ENCODE measurements at regions not wholly inside any gene's neighbourhood (a gene's known extent, or its start where the extent isn't known, plus 50 kb on each side); places are given as distances from the start of the nearest gene placed in this dataset.

GRCh38 chr6:143621876-143622605 is 55.7 kb upstream of the PHACTR2 start:
- no peak for DNase-seq

GRCh38 chr6:143621159-143621873 is 56.4 kb upstream of the PHACTR2 start:
- DNase-seq, result no peak

- no peak for DNase-seq
Measured at GRCh38 chr6:143620447-143620846, 57.3 kb upstream of the PHACTR2 start.

- no peak for DNase-seq
Measured at GRCh38 chr6:143619824-143620401, 57.9 kb upstream of the PHACTR2 start.

GRCh38 chr6:143616741-143617140 is 61.0 kb upstream of the PHACTR2 start:
- no peak for DNase-seq

- no peak for DNase-seq
Measured at GRCh38 chr6:143615785-143616184, 62.0 kb upstream of the PHACTR2 start.

- DNase-seq, result no peak
Measured at GRCh38 chr6:143614235-143614634, 63.5 kb upstream of the PHACTR2 start.

- DNase-seq, result no peak
Measured at GRCh38 chr6:143613749-143614148, 64.0 kb upstream of the PHACTR2 start.

- DNase-seq, result no peak
Measured at GRCh38 chr6:143612186-143612585, 65.6 kb upstream of the PHACTR2 start.

GRCh38 chr6:143611580-143611979 is 66.2 kb upstream of the PHACTR2 start:
- no peak for DNase-seq

- DNase-seq, result no peak
Measured at GRCh38 chr6:143609972-143610371, 67.8 kb upstream of the PHACTR2 start.

- DNase-seq, result no peak
Measured at GRCh38 chr6:143609501-143609900, 68.3 kb upstream of the PHACTR2 start.

- no peak for DNase-seq
Measured at GRCh38 chr6:143608906-143609305, 68.9 kb upstream of the PHACTR2 start.

GRCh38 chr6:143607974-143608373 is 69.8 kb upstream of the PHACTR2 start:
- DNase-seq, result no peak

GRCh38 chr6:143607168-143607567 is 70.6 kb upstream of the PHACTR2 start:
- no peak for DNase-seq

- DNase-seq, result no peak
Measured at GRCh38 chr6:143605906-143606521, 71.8 kb upstream of the PHACTR2 start.

- DNase-seq, result no peak
Measured at GRCh38 chr6:143603455-143603854, 74.3 kb upstream of the PHACTR2 start.

GRCh38 chr6:143601504-143601903 is 76.3 kb upstream of the PHACTR2 start:
- DNase-seq, result no peak

- DNase-seq, result no peak
Measured at GRCh38 chr6:143600821-143601220, 76.9 kb upstream of the PHACTR2 start.

- DNase-seq, result peak; percentile 6
Measured at GRCh38 chr6:143598466-143599080, 79.2 kb upstream of the PHACTR2 start.

GRCh38 chr6:143596866-143597265 is 80.9 kb upstream of the PHACTR2 start:
- no peak for DNase-seq

GRCh38 chr6:143595251-143596036 is 82.3 kb upstream of the PHACTR2 start:
- no peak for DNase-seq
